ENCODE measurements at regions not wholly inside any gene's neighbourhood (a gene's known extent, or its start where the extent isn't known, plus 50 kb on each side); places are given as distances from the start of the nearest gene placed in this dataset.
"Not testable (repeated sequence)": the region's sequence is repeated elsewhere in the genome, so short reads cannot be mapped to it uniquely, and the experiment has no call there.

- peak; percentile 28 for ATAC-seq
These were observed 78.0 kb upstream of the ADGRL1 start for GRCh38 chr19:14283813-14284520.

GRCh38 chr19:14279270-14279669 lies 73.3 kb upstream of the ADGRL1 start:
- ATAC-seq: not testable (repeated sequence)

- no peak for ATAC-seq
These were observed 71.6 kb upstream of the ADGRL1 start for GRCh38 chr19:14277608-14278007.

- not testable (repeated sequence) for ATAC-seq
These were observed 69.9 kb upstream of the ADGRL1 start for GRCh38 chr19:14275823-14276222.

- no peak for ATAC-seq
These were observed 66.7 kb upstream of the ADGRL1 start for GRCh38 chr19:14272623-14273022.

- ATAC-seq: no peak
These were observed 65.9 kb upstream of the ADGRL1 start for GRCh38 chr19:14271840-14272239.

- ATAC-seq: not testable (repeated sequence)
These were observed 64.6 kb upstream of the ADGRL1 start for GRCh38 chr19:14270557-14270956.

GRCh38 chr19:14267224-14267741 lies 61.3 kb upstream of the ADGRL1 start:
- ATAC-seq: no peak

- ATAC-seq: not testable (repeated sequence)
These were observed 60.2 kb upstream of the ADGRL1 start for GRCh38 chr19:14266208-14266607.

GRCh38 chr19:14265290-14266036 lies 59.5 kb upstream of the ADGRL1 start:
- no peak for ATAC-seq

- ATAC-seq: not testable (repeated sequence)
These were observed 50.1 kb upstream of the ADGRL1 start for GRCh38 chr19:14255902-14256649.

Measured in esophagus mucosa (tissue), 1 donor.